K562 (cell line): ENCODE measurements at regions not wholly inside any gene's neighbourhood (a gene's known extent, or its start where the extent isn't known, plus 50 kb on each side); places are given as distances from the start of the nearest gene placed in this dataset.
A peak's percentile ranks its signal among the peaks of the same experiment; 100 is the strongest.

Experiments used
- ATAC-seq: fragments of 200-7000 bp; cut with Tn5 transposase; 3 replicates; pipeline ENCODE4 v1.9.1; 2020; ENCODE audit warnings: moderate library complexity
- BruUV-seq: library from RNA; stranded (reverse); fragments of 400-500 nt; replicated peaks from 2 replicates; lab custom pipeline; 2021; lab: Mats Ljungman, UMichigan
- CTCF ChIA-PET: fragments of 300-600 bp; formaldehyde crosslinking; extraction: SDS; loops from one replicate; lab custom pipeline; 2021; ENCODE audit warnings: low intra/inter-chr PET ratio; lab: Yijun Ruan, JAX
- POLR2A ChIA-PET: fragments of 300-600, 350-650 bp; sonication (Branson Sonifier 250); formaldehyde crosslinking; extraction: SDS; loops from one replicate; lab custom pipeline; 2021; ENCODE audit warnings: antibody characterized with exemption, inconsistent platforms; lab: Yijun Ruan, JAX
- DNase-seq, 4 experiments: peaks; one replicate each; pipeline versions ENCODE4 v3.0.0 to v3.0.0-alpha.2; 2011 to 2018; ENCODE audit warnings: low spot score in 3 of 4, mixed read lengths in 3 of 4; ENCODE audit errors: extremely low read depth in 1 of 4
- FAIRE-seq: peaks from 2 replicates; lab custom pipeline; 2011; peaks lifted over from hg19 to GRCh38; lab: Jason Lieb, UNC
- H2AFZ ChIP-seq: 2 replicates; pipeline ENCODE4 v1.6.0; 2011; ENCODE audit warnings: low read depth, low read length, control low read depth, inconsistent platforms
- H3K27ac ChIP-seq: fragments of 200-600 bp; 3 replicates; pipeline ENCODE4 v1.8.0; 2011; ENCODE audit warnings: low read depth, mild to moderate bottlenecking, control low read depth, inconsistent platforms, low read length, moderate library complexity, mixed read lengths; ENCODE audit errors: extremely low read depth
- H3K27me3 ChIP-seq, 2 experiments: fragments of 300-600 bp in 1 of 2; 2 replicates in 1 of 2; 3 replicates in 1 of 2; pipeline versions ENCODE4 v1.6.0 to v1.8.0; 2011; ENCODE audit warnings: inconsistent platforms in 2 of 2, low read length in 2 of 2, mild to moderate bottlenecking in 1 of 2, mixed read lengths in 1 of 2, moderate library complexity in 1 of 2; ENCODE audit not compliant: control insufficient read depth in 2 of 2, insufficient read depth in 2 of 2
- H3K36me3 ChIP-seq: fragments of 300-600 bp; 3 replicates; pipeline ENCODE4 v1.8.0; 2011; ENCODE audit warnings: mild to moderate bottlenecking, low read length, inconsistent platforms; ENCODE audit not compliant: control insufficient read depth, insufficient read depth
- H3K4me1 ChIP-seq, 2 experiments: fragments of 200-600 bp in 1 of 2; replicated peaks in 1 of 2; 2 replicates in 1 of 2; 3 replicates in 1 of 2; pipeline versions ENCODE4 v1.5.1 to v1.8.0; 2011; ENCODE audit warnings: inconsistent platforms in 2 of 2, low read length in 2 of 2, mild to moderate bottlenecking in 1 of 2, mixed read lengths in 1 of 2, moderate library complexity in 1 of 2; ENCODE audit not compliant: control insufficient read depth in 2 of 2, insufficient read depth in 2 of 2
- H3K4me2 ChIP-seq: 2 replicates; pipeline ENCODE4 v1.6.1; 2011; ENCODE audit warnings: low read length, control low read depth, inconsistent platforms, mixed read lengths; ENCODE audit not compliant: insufficient read depth
- H3K4me3 ChIP-seq: fragments of 200-600 bp; sonication (generic), shearing (Covaris generic); 2 replicates; pipeline ENCODE4 v1.5.1; 2016; ENCODE audit warnings: control low read depth, inconsistent platforms
- H3K79me2 ChIP-seq: fragments of 200-600 bp; 3 replicates; pipeline ENCODE4 v1.8.0; 2011; ENCODE audit warnings: low read length, inconsistent platforms; ENCODE audit not compliant: control insufficient read depth, insufficient read depth
- H3K9ac ChIP-seq, 2 experiments: 2 replicates each; pipeline versions ENCODE4 v1.6.0 to v1.6.1; 2011; ENCODE audit warnings: low read depth in 2 of 2, low read length in 2 of 2, control low read depth in 1 of 2, inconsistent platforms in 1 of 2, mild to moderate bottlenecking in 1 of 2, mixed read lengths in 1 of 2; ENCODE audit not compliant: insufficient read depth in 1 of 2
- H3K9me1 ChIP-seq: one replicate; pipeline ENCODE4 v1.6.0; 2011; ENCODE audit warnings: inconsistent platforms, mild to moderate bottlenecking, low read length, moderate library complexity; ENCODE audit not compliant: control insufficient read depth, insufficient read depth
- H3K9me3 ChIP-seq: replicated peaks from 2 replicates; pipeline ENCODE4 v1.5.1; 2011; ENCODE audit warnings: low read depth, low read length, inconsistent platforms; ENCODE audit not compliant: control insufficient read depth, insufficient read depth
- H4K20me1 ChIP-seq: replicated peaks from 2 replicates; pipeline ENCODE4 v1.6.1; 2011; ENCODE audit warnings: low read length, inconsistent platforms, mixed read lengths; ENCODE audit not compliant: control insufficient read depth, insufficient read depth
- ESRRA ChIP-seq: fragments of 450-650 bp; IDR thresholded peaks from 2 replicates; pipeline ENCODE4 v1.6.1; 2014; ENCODE audit warnings: low read depth, mild to moderate bottlenecking, moderate library complexity, borderline replicate concordance
- ESRRB ChIP-seq: fragments of 250-450 bp; sonication (Bioruptor Pico); IDR thresholded peaks from 2 replicates; pipeline ENCODE4 v1.5.0; 2020; ENCODE audit warnings: mild to moderate bottlenecking, moderate library complexity, borderline replicate concordance
- HNRNPK ChIP-seq: fragments of 200-400 bp; formaldehyde crosslinking; IDR thresholded peaks from one replicate; pipeline ENCODE4 v1.6.1; 2018; ENCODE audit warnings: mild to moderate bottlenecking, low read depth, low read length; ENCODE audit not compliant: poor library complexity, severe bottlenecking
- KLF13 ChIP-seq: fragments of 450-650 bp; IDR thresholded peaks from 2 replicates; pipeline ENCODE4 v1.6.1; 2016; ENCODE audit warnings: missing genetic modification characterization, low read depth, mild to moderate bottlenecking, missing compliant biosample characterization, moderate library complexity, borderline replicate concordance
- MEIS2 ChIP-seq: fragments of 450-650 bp; IDR thresholded peaks from 2 replicates; pipeline ENCODE4 v1.6.1; 2014; ENCODE audit warnings: mild to moderate bottlenecking; ENCODE audit not compliant: partially characterized antibody
- NR1H2 ChIP-seq: sonication (generic); formaldehyde crosslinking; IDR thresholded peaks from 2 replicates; pipeline ENCODE4 v1.4.0; 2020; ENCODE audit warnings: mild to moderate bottlenecking, missing genetic modification reagents
- NR2C1 ChIP-seq, 2 experiments: fragments of 450-650 bp; IDR thresholded peaks; 2 replicates each; pipeline ENCODE4 v1.6.1; 2017; ENCODE audit warnings: mild to moderate bottlenecking in 2 of 2, antibody characterized with exemption in 1 of 2, inconsistent platforms in 1 of 2, missing compliant biosample characterization in 1 of 2, missing genetic modification characterization in 1 of 2
- NR2C2 ChIP-seq, 2 experiments: fragments of 200-800 bp in 1 of 2; sonication (Bioruptor generic) in 1 of 2; sonication (generic) in 1 of 2; formaldehyde crosslinking in 1 of 2; IDR thresholded peaks; 2 replicates each; pipeline versions ENCODE4 v1.6.1 to v1.8.0; 2016 to 2022; ENCODE audit warnings: mild to moderate bottlenecking in 1 of 2, missing compliant biosample characterization in 1 of 2, missing genetic modification characterization in 1 of 2, missing genetic modification reagents in 1 of 2
- PCBP1 ChIP-seq: fragments of 200-400 bp; formaldehyde crosslinking; IDR thresholded peaks from 2 replicates; pipeline ENCODE4 v1.6.1; 2018; ENCODE audit warnings: mild to moderate bottlenecking, low read depth, low read length; ENCODE audit not compliant: poor library complexity, severe bottlenecking
- PHB ChIP-seq: fragments of 250-450 bp; sonication (Bioruptor Pico); IDR thresholded peaks from 2 replicates; pipeline ENCODE4 v1.5.0; 2021
- SNIP1 ChIP-seq: fragments of 450-650 bp; IDR thresholded peaks from 2 replicates; pipeline ENCODE4 v1.7.1; 2017; ENCODE audit warnings: low read depth, mild to moderate bottlenecking
- WGBS: fragments of 100-300 bp; shearing (Covaris generic); methylation state at CpG from one replicate; pipeline ENCODE4 v1.1.6; 2016; ENCODE audit warnings: low coverage, mixed read lengths; ENCODE audit not compliant: insufficient coverage; ENCODE audit errors: missing lambda C conversion rate; 5-methylcytosine and 5-hydroxymethylcytosine counted together
- in situ Hi-C: fragments of 300-500 bp; cut with MboI; formaldehyde crosslinking; loops from 4 replicates; pipeline ENCODE4 v1.15.0; 2018; ENCODE audit warnings: inconsistent platforms, mixed read lengths
- intact Hi-C: fragments of 100-400 bp; cut with micrococcal nuclease; formaldehyde crosslinking; loops from 2 replicates; pipeline ENCODE4 v1.14.2; 2022
- TF ChIP-seq, protein P1 (sequence below), 2 experiments: fragments of 450-650 bp in 1 of 2; IDR thresholded peaks; 2 replicates each; pipeline ENCODE4 v1.6.1; 2011 to 2017; ENCODE audit warnings: low read depth in 2 of 2, antibody characterized with exemption in 1 of 2, borderline replicate concordance in 1 of 2, low read length in 1 of 2, mild to moderate bottlenecking in 1 of 2, mixed read lengths in 1 of 2; ENCODE audit not compliant: control insufficient read depth in 1 of 2
- TF ChIP-seq, protein P2 (sequence below): fragments of 250-450 bp; sonication (Bioruptor Pico); IDR thresholded peaks from 2 replicates; pipeline ENCODE4 v1.8.0; 2021; ENCODE audit warnings: mild to moderate bottlenecking, moderate library complexity
- TF ChIP-seq, protein P3 (sequence below): sonication (generic); formaldehyde crosslinking; IDR thresholded peaks from 2 replicates; pipeline ENCODE4 v1.8.0; 2022; ENCODE audit warnings: mild to moderate bottlenecking, low read depth, missing genetic modification reagents

DNA sequence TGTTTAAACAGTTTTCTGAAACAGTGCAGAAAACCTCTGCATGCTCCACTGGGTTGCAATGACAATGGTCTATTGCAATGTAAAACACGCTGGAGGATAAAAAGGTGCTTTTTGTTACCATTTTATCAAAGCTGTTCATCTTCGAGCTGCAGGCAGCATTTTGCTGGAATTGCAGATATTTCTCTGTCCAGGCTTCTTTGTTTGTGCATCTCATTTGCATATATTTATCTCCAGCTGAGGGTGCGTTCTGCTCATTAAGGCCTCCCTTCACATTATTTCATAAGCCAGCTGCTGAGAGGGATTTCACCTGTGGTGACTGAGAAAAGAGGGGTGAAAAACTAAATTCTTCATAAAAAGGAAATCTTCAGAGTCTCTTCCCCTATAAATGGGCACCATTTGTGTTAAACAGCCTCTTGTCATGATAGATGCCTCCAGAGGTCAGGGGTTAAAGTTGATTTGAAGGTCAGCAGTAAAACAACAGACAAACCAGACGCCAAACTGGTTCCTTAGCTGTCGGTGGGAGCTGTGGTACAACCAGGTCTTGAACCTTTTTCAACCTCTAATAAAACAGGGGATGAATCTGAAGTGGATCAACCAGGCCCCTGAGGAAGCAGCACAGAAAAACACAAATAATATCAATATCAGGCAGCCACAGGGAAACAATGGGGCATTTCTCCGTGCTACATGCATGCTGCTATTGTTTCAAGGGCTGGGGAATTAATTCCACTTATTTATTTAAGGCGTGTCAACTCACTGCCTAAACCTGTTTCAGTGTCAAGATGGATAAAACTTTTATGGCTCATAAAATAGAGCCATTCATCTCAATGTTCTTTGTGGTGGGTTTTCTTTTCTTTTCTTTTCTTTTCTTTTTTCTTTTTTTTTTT lies 265.1 kb downstream of the MEIS1 start:
- 3% methylated on average over 7 of the region's 7 CpGs for WGBS

More for the DNA sequence above, 265.1 kb downstream of the MEIS1 start:
- no peak overlapping the region for H2AFZ ChIP-seq
- no peaks in the 10 kb centered on the region for H3K9me3 ChIP-seq
- ATAC-seq, result no peak
- no peak overlapping the region for H3K9ac ChIP-seq
- in situ Hi-C loops, result no loop called here
- no peaks in the 10 kb centered on the region for H3K27me3 ChIP-seq
- ChIA-PET CTCF (no interaction called here), POLR2A (interaction anchor here (1.0 to 1.3 kb wide), 2 partner anchors 12 to 84 kb away, joined by 3 read pairs; no protein-coding TSS in a partner anchor)
- intact Hi-C loops, result loop anchor here (10.0 kb wide), 1 partner anchor 775 kb away; no protein-coding TSS in a partner anchor
- DNase-seq, result peak in 1 of 4 experiments; percentile 14
- FAIRE-seq, result no peak
- H4K20me1 ChIP-seq, result no peaks in the 10 kb centered on the region
- BruUV-seq, result no TSS peak
- no peaks in the 10 kb centered on the region for H3K4me1 ChIP-seq
- peak; percentile 36 for TF ChIP-seq MEIS2
- TF ChIP-seq, protein P1, sequence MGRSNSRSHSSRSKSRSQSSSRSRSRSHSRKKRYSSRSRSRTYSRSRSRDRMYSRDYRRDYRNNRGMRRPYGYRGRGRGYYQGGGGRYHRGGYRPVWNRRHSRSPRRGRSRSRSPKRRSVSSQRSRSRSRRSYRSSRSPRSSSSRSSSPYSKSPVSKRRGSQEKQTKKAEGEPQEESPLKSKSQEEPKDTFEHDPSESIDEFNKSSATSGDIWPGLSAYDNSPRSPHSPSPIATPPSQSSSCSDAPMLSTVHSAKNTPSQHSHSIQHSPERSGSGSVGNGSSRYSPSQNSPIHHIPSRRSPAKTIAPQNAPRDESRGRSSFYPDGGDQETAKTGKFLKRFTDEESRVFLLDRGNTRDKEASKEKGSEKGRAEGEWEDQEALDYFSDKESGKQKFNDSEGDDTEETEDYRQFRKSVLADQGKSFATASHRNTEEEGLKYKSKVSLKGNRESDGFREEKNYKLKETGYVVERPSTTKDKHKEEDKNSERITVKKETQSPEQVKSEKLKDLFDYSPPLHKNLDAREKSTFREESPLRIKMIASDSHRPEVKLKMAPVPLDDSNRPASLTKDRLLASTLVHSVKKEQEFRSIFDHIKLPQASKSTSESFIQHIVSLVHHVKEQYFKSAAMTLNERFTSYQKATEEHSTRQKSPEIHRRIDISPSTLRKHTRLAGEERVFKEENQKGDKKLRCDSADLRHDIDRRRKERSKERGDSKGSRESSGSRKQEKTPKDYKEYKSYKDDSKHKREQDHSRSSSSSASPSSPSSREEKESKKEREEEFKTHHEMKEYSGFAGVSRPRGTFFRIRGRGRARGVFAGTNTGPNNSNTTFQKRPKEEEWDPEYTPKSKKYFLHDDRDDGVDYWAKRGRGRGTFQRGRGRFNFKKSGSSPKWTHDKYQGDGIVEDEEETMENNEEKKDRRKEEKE (IDR thresholded peaks at IDR 0.05; ENCODE audit: borderline replicate concordance in 1 of 2, control insufficient read depth in 1 of 2, low read depth in 2 of 2, low read length in 1 of 2), result no peak
- no peak for TF ChIP-seq HNRNPK
- TF ChIP-seq PCBP1, result no peak
- no peak for TF ChIP-seq ESRRB (CRISPR knock-in tag)
- no peak for TF ChIP-seq NR2C2 (CRISPR knock-in tag; IDR thresholded peaks at IDR 0.05)
- peak; percentile 63; the same call in 1 of the 2 replicates for TF ChIP-seq NR2C2 (tag; IDR thresholded peaks at IDR 0.05)
- TF ChIP-seq, protein P2, sequence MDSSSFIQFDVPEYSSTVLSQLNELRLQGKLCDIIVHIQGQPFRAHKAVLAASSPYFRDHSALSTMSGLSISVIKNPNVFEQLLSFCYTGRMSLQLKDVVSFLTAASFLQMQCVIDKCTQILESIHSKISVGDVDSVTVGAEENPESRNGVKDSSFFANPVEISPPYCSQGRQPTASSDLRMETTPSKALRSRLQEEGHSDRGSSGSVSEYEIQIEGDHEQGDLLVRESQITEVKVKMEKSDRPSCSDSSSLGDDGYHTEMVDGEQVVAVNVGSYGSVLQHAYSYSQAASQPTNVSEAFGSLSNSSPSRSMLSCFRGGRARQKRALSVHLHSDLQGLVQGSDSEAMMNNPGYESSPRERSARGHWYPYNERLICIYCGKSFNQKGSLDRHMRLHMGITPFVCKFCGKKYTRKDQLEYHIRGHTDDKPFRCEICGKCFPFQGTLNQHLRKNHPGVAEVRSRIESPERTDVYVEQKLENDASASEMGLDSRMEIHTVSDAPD, result no peak
- TF ChIP-seq NR2C1 (IDR thresholded peaks at IDR 0.05), result peak; percentile 83
- peak; percentile 79 for TF ChIP-seq NR2C1 (tag; IDR thresholded peaks at IDR 0.05)
- no peak for TF ChIP-seq KLF13 (tag)
- TF ChIP-seq ESRRA, result 0 out of 2 replicates have a peak, but pooled peaks have one; percentile 14
- TF ChIP-seq PHB (CRISPR knock-in tag), result no peak
- TF ChIP-seq SNIP1, result no peak
- no peak for TF ChIP-seq NR1H2 (CRISPR knock-in tag)
- TF ChIP-seq, protein P3, sequence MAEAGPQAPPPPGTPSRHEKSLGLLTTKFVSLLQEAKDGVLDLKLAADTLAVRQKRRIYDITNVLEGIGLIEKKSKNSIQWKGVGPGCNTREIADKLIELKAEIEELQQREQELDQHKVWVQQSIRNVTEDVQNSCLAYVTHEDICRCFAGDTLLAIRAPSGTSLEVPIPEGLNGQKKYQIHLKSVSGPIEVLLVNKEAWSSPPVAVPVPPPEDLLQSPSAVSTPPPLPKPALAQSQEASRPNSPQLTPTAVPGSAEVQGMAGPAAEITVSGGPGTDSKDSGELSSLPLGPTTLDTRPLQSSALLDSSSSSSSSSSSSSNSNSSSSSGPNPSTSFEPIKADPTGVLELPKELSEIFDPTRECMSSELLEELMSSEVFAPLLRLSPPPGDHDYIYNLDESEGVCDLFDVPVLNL (CRISPR knock-in tag), result no peak
- no peak overlapping the region for H3K27ac ChIP-seq
- no peaks in the 10 kb centered on the region for H3K36me3 ChIP-seq
- H3K79me2 ChIP-seq, result no peaks in the 10 kb centered on the region
- H3K4me2 ChIP-seq, result no peak overlapping the region
- H3K9me1 ChIP-seq, result no peaks in the 10 kb centered on the region
- no peak overlapping the region for H3K4me3 ChIP-seq
